8988T (cell line): ENCODE measurements at regions not wholly inside any gene's neighbourhood (a gene's known extent, or its start where the extent isn't known, plus 50 kb on each side); places are given as distances from the start of the nearest gene placed in this dataset.

Source experiments
- DNase-seq: peaks from one replicate; pipeline ENCODE4 v3.0.0; 2011

- DNase-seq, result no peak
These were observed 510.9 kb upstream of the CELF4 start for GRCh38 chr18:38076346-38077070.

- DNase-seq, result no peak
These were observed 508.8 kb upstream of the CELF4 start for GRCh38 chr18:38074298-38074876.

GRCh38 chr18:38067821-38068220, 502.2 kb upstream of the CELF4 start:
- DNase-seq, result no peak

GRCh38 chr18:38067086-38067485, 501.5 kb upstream of the CELF4 start:
- no peak for DNase-seq

- DNase-seq, result no peak
These were observed 487.4 kb upstream of the CELF4 start for GRCh38 chr18:38052879-38053590.

- DNase-seq, result no peak
These were observed 482.2 kb upstream of the CELF4 start for GRCh38 chr18:38047820-38048219.

GRCh38 chr18:38046651-38047050, 481.1 kb upstream of the CELF4 start:
- no peak for DNase-seq

GRCh38 chr18:38045845-38046244, 480.2 kb upstream of the CELF4 start:
- DNase-seq, result no peak

- DNase-seq, result no peak
These were observed 476.8 kb upstream of the CELF4 start for GRCh38 chr18:38042211-38042890.

GRCh38 chr18:38038242-38038641, 472.6 kb upstream of the CELF4 start:
- DNase-seq, result no peak

- no peak for DNase-seq
These were observed 469.6 kb upstream of the CELF4 start for GRCh38 chr18:38035193-38035592.

- no peak for DNase-seq
These were observed 467.7 kb upstream of the CELF4 start for GRCh38 chr18:38033282-38033681.

- no peak for DNase-seq
These were observed 466.9 kb upstream of the CELF4 start for GRCh38 chr18:38032516-38032915.

GRCh38 chr18:38028946-38029345, 463.3 kb upstream of the CELF4 start:
- no peak for DNase-seq

- DNase-seq, result peak; percentile 24
These were observed 459.9 kb upstream of the CELF4 start for GRCh38 chr18:38025433-38026038.

- no peak for DNase-seq
These were observed 458.3 kb upstream of the CELF4 start for GRCh38 chr18:38023871-38024270.

- no peak for DNase-seq
These were observed 456.6 kb upstream of the CELF4 start for GRCh38 chr18:38022234-38022633.

- DNase-seq, result no peak
These were observed 453.7 kb upstream of the CELF4 start for GRCh38 chr18:38019292-38019691.

GRCh38 chr18:38010971-38011857, 445.6 kb upstream of the CELF4 start:
- no peak for DNase-seq

- DNase-seq, result no peak
These were observed 444.4 kb upstream of the CELF4 start for GRCh38 chr18:38010037-38010436.

GRCh38 chr18:38009320-38009719, 443.7 kb upstream of the CELF4 start:
- DNase-seq, result no peak

- DNase-seq, result no peak
These were observed 442.2 kb upstream of the CELF4 start for GRCh38 chr18:38007676-38008330.
